ENCODE measurements at regions not wholly inside any gene's neighbourhood (a gene's known extent, or its start where the extent isn't known, plus 50 kb on each side); places are given as distances from the start of the nearest gene placed in this dataset.

DNA sequence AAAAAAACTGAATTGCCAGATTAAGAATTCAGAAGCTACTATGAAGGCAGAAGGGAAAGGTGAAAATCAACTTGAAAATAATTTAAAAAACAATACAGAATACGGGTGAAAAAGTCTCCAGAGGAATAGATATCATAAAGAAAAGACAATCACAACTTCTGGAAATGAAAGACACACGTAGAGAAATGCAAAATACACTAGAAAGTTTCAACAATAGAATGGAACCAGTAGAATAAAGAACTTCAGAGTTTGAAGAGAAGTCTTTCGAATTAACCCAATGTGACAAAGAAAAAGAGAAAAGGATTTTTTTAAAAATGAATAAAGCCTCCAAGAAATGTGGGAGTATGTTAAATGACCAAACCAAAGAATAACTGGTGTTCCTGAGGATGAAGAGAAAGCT, 263.8 kb upstream of the FAT3 start:
- DNase-seq (ENCODE audit: low spot score): no peak
- H3K4me3 Mint-ChIP-seq (ENCODE audit: unreplicated experiment): no peak overlapping the region
- peaks cover 6% of the 10 kb centered on the region for H3K36me3 Mint-ChIP-seq (ENCODE audit: low read depth)
- H3K9me3 Mint-ChIP-seq (ENCODE audit: low read depth): peaks cover 41% of the 10 kb centered on the region
- no peak overlapping the region for H3K27ac Mint-ChIP-seq (ENCODE audit: unreplicated experiment)
- no peaks in the 10 kb centered on the region for H3K4me1 Mint-ChIP-seq (ENCODE audit: low read depth)
- H3K27me3 Mint-ChIP-seq (ENCODE audit: low read depth): peaks cover 10% of the 10 kb centered on the region
- TF ChIP-seq, protein P1, sequence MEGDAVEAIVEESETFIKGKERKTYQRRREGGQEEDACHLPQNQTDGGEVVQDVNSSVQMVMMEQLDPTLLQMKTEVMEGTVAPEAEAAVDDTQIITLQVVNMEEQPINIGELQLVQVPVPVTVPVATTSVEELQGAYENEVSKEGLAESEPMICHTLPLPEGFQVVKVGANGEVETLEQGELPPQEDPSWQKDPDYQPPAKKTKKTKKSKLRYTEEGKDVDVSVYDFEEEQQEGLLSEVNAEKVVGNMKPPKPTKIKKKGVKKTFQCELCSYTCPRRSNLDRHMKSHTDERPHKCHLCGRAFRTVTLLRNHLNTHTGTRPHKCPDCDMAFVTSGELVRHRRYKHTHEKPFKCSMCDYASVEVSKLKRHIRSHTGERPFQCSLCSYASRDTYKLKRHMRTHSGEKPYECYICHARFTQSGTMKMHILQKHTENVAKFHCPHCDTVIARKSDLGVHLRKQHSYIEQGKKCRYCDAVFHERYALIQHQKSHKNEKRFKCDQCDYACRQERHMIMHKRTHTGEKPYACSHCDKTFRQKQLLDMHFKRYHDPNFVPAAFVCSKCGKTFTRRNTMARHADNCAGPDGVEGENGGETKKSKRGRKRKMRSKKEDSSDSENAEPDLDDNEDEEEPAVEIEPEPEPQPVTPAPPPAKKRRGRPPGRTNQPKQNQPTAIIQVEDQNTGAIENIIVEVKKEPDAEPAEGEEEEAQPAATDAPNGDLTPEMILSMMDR (IDR thresholded peaks at IDR 0.05): no peak

DNA sequence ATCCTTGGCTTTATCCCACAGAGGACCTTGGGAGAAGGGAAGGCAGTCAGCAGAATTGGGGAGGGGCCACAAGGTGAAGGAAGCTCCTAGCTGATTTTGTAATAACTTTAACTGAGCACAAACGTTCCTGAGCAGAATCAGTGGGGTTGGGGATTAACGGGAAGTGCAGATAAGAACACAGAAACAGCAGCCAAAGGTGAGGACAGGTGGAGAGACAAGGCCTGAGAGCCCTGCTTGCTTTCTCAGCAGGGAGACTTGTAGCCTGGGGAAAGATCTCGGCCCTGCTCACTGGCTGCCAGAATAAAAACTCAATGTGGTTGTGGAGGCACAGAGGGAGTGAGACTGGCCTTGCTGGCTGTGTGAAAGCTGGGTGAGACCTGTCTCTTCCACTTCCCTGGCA, 265.2 kb upstream of the FAT3 start:
- DNase-seq (ENCODE audit: low spot score): no peak
- H3K4me1 Mint-ChIP-seq (ENCODE audit: low read depth): no peaks in the 10 kb centered on the region
- H3K27ac Mint-ChIP-seq (ENCODE audit: unreplicated experiment): no peak overlapping the region
- peaks cover 41% of the 10 kb centered on the region for H3K9me3 Mint-ChIP-seq (ENCODE audit: low read depth)
- no peak overlapping the region for H3K4me3 Mint-ChIP-seq (ENCODE audit: unreplicated experiment)
- H3K27me3 Mint-ChIP-seq (ENCODE audit: low read depth): peaks cover 7% of the 10 kb centered on the region
- H3K36me3 Mint-ChIP-seq (ENCODE audit: low read depth): peaks cover 6% of the 10 kb centered on the region
- TF ChIP-seq, protein P1 (IDR thresholded peaks at IDR 0.05): no peak

DNA sequence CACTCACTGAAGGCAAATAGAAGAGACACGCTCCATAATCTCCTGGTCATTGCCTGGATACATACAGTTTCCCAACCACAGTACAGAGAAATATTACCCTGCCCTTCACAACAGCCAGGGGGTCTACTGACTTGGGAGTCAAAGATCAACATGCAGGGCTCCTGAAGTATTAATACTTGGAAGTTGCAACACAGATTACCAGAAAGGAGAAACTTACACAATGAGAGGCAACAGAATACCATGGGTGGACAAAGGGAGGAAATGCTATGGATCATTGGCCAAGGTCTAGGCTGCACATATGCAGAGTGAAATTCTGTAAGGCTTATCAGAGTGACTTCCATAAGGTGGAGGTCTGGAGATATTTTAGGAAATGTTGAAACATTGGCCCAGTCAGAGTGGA, 267.9 kb upstream of the FAT3 start:
- peaks cover 28% of the 10 kb centered on the region for H3K9me3 Mint-ChIP-seq (ENCODE audit: low read depth)
- H3K4me1 Mint-ChIP-seq (ENCODE audit: low read depth): no peaks in the 10 kb centered on the region
- peaks cover 5% of the 10 kb centered on the region for H3K36me3 Mint-ChIP-seq (ENCODE audit: low read depth)
- DNase-seq (ENCODE audit: low spot score): no peak
- TF ChIP-seq, protein P1 (IDR thresholded peaks at IDR 0.05): no peak
- H3K4me3 Mint-ChIP-seq (ENCODE audit: unreplicated experiment): no peak overlapping the region
- peaks cover 11% of the 10 kb centered on the region for H3K27me3 Mint-ChIP-seq (ENCODE audit: low read depth)
- H3K27ac Mint-ChIP-seq (ENCODE audit: unreplicated experiment): no peak overlapping the region

DNA sequence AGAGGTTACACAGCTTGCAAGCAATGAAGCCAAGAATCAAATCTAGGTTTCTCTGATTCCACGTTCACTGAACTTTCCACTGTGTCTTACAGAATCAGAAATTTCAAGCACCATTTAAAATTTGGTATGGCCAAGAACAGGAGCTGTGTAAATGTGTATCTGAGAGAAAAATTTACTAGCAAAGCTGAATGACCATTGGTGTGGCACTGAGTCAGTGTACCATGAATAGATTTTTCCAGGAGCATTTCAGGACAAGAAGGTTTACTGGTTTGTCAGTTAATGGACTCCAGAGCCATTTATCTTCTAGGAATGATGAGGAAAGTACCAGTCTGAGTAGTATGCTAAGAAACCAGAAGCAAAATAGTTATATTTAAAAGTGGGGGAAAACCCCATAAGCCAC, 269.4 kb upstream of the FAT3 start:
- DNase-seq (ENCODE audit: low spot score): no peak
- Mint-ChIP-seq H3K27ac (ENCODE audit: unreplicated experiment) (no peak overlapping the region), H3K27me3 (ENCODE audit: low read depth) (peaks cover 11% of the 10 kb centered on the region), H3K36me3 (ENCODE audit: low read depth) (peaks cover 4% of the 10 kb centered on the region), H3K9me3 (ENCODE audit: low read depth) (peaks cover 13% of the 10 kb centered on the region), H3K4me1 (ENCODE audit: low read depth) (no peaks in the 10 kb centered on the region), H3K4me3 (ENCODE audit: unreplicated experiment) (no peak overlapping the region)
- TF ChIP-seq, protein P1 (IDR thresholded peaks at IDR 0.05): no peak

DNA sequence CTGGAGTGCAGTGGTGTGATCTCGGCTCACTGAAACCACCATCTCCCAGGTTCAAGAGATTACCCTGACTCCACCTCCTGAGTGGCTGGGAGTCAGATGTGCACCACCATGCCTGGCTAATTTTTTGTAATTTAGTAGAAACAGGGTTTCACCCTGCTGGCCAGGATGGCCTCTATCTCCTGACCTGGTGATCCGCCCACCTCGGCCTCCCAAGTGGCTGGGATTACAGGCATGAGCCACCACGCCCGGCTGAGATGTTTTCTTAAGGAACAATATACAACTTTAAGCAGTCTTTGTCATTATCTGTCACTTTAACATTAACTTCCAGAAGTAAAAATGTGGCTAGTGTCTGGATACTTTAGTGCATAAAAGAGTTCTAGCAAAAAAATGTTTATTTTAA, 272.6 kb upstream of the FAT3 start:
- peaks cover 13% of the 10 kb centered on the region for H3K4me1 Mint-ChIP-seq (ENCODE audit: low read depth)
- H3K9me3 Mint-ChIP-seq (ENCODE audit: low read depth): no peaks in the 10 kb centered on the region
- H3K27ac Mint-ChIP-seq (ENCODE audit: unreplicated experiment): no peak overlapping the region
- no peaks in the 10 kb centered on the region for H3K36me3 Mint-ChIP-seq (ENCODE audit: low read depth)
- TF ChIP-seq, protein P1 (IDR thresholded peaks at IDR 0.05): no peak
- no peak for DNase-seq (ENCODE audit: low spot score)
- H3K27me3 Mint-ChIP-seq (ENCODE audit: low read depth): peaks cover 11% of the 10 kb centered on the region
- H3K4me3 Mint-ChIP-seq (ENCODE audit: unreplicated experiment): no peak overlapping the region

Data from chondrocyte (in vitro differentiated cells).